Activated CD4-positive, alpha-beta T cell treated with anti-CD3 and anti-CD28 coated beads, Interleukin-10, Interleukin-2, amounts not matched to agents 100 ng/mL and 50 ng/mL, durations not matched to agents 16 hours and 8 hours (primary cell): ENCODE measurements at regions not wholly inside any gene's neighbourhood (a gene's known extent, or its start where the extent isn't known, plus 50 kb on each side); places are given as distances from the start of the nearest gene placed in this dataset.

Source experiments
- DNase-seq: peaks from one replicate; pipeline ENCODE4 v3.0.0-alpha.2; 2020

GRCh38 chrX:71000139-71000538, 68.0 kb downstream of the SNX12 start:
- no peak for DNase-seq

DNA sequence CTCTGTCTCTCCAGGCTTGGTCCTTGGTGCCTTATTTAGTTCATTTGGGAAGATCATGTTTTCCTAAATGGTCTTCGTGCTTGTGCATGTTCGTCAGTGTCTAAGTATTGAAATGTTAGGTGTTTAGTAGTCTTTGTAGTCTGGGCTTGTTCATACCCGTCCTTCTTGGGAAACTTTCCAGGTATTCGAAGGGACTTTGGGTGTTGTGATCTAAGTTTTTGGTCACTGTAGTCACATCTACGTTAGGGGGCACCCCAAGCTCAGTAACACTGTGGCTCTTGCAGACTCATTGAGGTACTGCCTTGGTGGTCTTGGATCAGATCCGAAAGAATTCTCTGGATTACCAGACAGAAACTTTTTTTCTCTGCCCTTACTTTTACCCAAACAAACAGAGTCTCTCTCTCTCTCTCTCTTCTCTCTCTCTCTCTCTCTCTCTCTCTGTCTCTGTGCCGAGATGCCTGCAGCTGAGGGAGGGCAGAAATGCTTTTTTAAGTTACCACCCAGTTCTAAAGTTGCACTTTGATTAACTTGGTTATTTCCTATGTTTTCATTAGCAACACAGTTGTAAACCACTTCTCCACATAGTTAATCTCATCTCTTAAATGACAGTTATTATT, 67.6 kb upstream of the SLC7A3 start:
- DNase-seq, result peak; percentile 17

- no peak for DNase-seq
Observed at GRCh38 chrX:70995338-70995737, 64.4 kb upstream of the SLC7A3 start.

DNA sequence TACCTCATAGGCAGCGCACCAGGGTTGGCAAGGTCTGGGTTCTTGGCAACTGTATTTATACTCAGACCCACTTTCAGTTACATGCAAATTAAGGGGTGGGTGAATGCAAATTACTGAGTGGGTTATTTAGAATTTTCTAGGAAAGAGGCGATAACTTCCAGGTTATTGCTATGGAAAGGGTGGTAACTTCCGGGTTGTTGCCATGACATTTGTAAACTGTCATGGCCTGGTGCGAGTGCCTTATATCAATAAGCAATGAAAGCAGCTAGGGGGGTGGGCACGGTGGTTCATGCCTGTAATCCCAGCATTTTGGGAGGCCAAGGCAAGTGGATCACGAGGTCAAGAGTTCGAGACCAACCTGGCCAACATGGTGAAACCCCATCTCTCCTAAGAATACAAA, 57.5 kb upstream of the SLC7A3 start:
- DNase-seq, result no peak
